ENCODE measurements at regions not wholly inside any gene's neighbourhood (a gene's known extent, or its start where the extent isn't known, plus 50 kb on each side); places are given as distances from the start of the nearest gene placed in this dataset.

- Histone ChIP-seq H3K4me3 (ENCODE audit: low read length) (no peak overlapping the region), H3K36me3 (ENCODE audit: control insufficient read depth in 2 of 3, insufficient read depth in 3 of 3, low read length in 3 of 3) (no peaks in the 10 kb centered on the region), H3K27ac (ENCODE audit: low read depth, low read length) (no peak overlapping the region), H3K27me3 (ENCODE audit: control insufficient read depth in 2 of 2, insufficient read depth in 2 of 2, low read length in 2 of 2) (no peaks in the 10 kb centered on the region), H3K9me3 (ENCODE audit: control insufficient read depth in 2 of 3, low read length in 3 of 3) (no peaks in the 10 kb centered on the region), H3K4me1 (ENCODE audit: control insufficient read depth in 2 of 2, insufficient read depth in 2 of 2, low read length in 2 of 2) (no peaks in the 10 kb centered on the region)
- Mint-ChIP-seq H3K4me3 (no peak overlapping the region), H3K27ac (no peak overlapping the region), H3K9me3 (peaks cover 0 to 3% (median 0%) of the 10 kb centered on the region in 11 donors), H3K27me3 (no peaks in the 10 kb centered on the region), H3K36me3 (no peaks in the 10 kb centered on the region), H3K4me1 (no peaks in the 10 kb centered on the region)
- no peak for ATAC-seq
- no peak for DNase-seq
- intact Hi-C loops (cut with micrococcal nuclease), result no loop called here
- POLR2A ChIA-PET, result no interaction called here
- CTCF ChIA-PET, result no interaction called here
Measured at GRCh38 chr13:86003029-86003428, 203.8 kb upstream of the SLITRK6 start.

DNA sequence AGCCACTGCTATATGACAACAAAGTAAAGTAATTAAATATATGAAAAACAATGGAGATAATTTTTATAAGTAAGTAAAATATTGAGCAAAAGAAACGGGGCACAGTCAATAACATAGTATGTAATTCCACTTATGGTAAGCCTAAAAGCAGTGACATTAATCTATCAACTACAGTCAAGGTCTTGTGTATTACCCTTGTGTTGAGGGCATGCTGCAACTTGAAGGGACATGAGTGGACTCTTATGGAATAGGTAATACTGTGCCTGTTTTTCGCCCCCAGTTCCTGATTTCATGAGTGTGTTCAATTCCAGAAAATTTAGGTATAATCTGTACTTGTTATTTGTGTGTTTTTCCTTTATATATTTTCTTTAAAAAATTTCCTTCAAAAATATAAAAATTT is 201.3 kb upstream of the SLITRK6 start:
- Histone ChIP-seq H3K9me3 (ENCODE audit: control insufficient read depth in 2 of 3, low read length in 3 of 3) (no peaks in the 10 kb centered on the region), H3K36me3 (ENCODE audit: control insufficient read depth in 2 of 3, insufficient read depth in 3 of 3, low read length in 3 of 3) (no peaks in the 10 kb centered on the region), H3K27me3 (ENCODE audit: control insufficient read depth in 2 of 2, insufficient read depth in 2 of 2, low read length in 2 of 2) (no peaks in the 10 kb centered on the region), H3K4me1 (ENCODE audit: control insufficient read depth in 2 of 2, insufficient read depth in 2 of 2, low read length in 2 of 2) (no peaks in the 10 kb centered on the region), H3K4me3 (ENCODE audit: low read length) (no peak overlapping the region), H3K27ac (ENCODE audit: low read depth, low read length) (no peak overlapping the region)
- ChIA-PET CTCF (no interaction called here), POLR2A (no interaction called here)
- ATAC-seq (no peak), DNase-seq (no peak)
- no peaks in the 10 kb centered on the region for H3K36me3 Mint-ChIP-seq
- no peak overlapping the region for H3K4me3 Mint-ChIP-seq
- H3K9me3 Mint-ChIP-seq, result peaks cover 0 to 1% (median 0%) of the 10 kb centered on the region in 11 donors
- H3K27ac Mint-ChIP-seq, result no peak overlapping the region
- no peaks in the 10 kb centered on the region for H3K4me1 Mint-ChIP-seq
- intact Hi-C loops (cut with micrococcal nuclease), result no loop called here
- no peaks in the 10 kb centered on the region for H3K27me3 Mint-ChIP-seq

DNA sequence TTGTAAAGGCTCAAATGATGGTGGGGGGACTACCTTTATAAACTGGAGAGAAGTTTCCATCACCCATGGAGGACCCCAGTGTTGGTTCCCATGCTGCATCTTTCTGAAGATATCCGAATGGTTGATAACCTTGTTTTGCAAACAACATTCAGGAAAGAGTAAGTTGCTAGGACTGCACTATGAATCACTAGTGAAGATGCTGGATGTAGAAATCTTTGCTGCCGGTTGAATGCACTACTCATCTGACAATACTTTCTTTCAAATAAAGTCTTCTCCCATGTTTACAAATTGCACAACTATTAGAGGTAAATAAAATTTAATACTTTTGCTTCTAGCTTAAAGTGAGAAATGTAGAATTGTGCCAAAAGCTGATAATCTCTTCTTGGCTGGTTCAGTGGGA is 198.4 kb upstream of the SLITRK6 start:
- Mint-ChIP-seq H3K4me1 (no peaks in the 10 kb centered on the region), H3K27me3 (no peaks in the 10 kb centered on the region), H3K36me3 (no peaks in the 10 kb centered on the region), H3K9me3 (peaks cover 0 to 6% (median 0%) of the 10 kb centered on the region in 11 donors), H3K27ac (no peak overlapping the region), H3K4me3 (no peak overlapping the region)
- intact Hi-C loops (cut with micrococcal nuclease), result no loop called here
- POLR2A ChIA-PET, result no interaction called here
- CTCF ChIA-PET, result no interaction called here
- Histone ChIP-seq H3K4me3 (ENCODE audit: low read length) (no peak overlapping the region), H3K9me3 (ENCODE audit: control insufficient read depth in 2 of 3, low read length in 3 of 3) (no peaks in the 10 kb centered on the region), H3K27ac (ENCODE audit: low read depth, low read length) (no peak overlapping the region), H3K36me3 (ENCODE audit: control insufficient read depth in 2 of 3, insufficient read depth in 3 of 3, low read length in 3 of 3) (no peaks in the 10 kb centered on the region), H3K4me1 (ENCODE audit: control insufficient read depth in 2 of 2, insufficient read depth in 2 of 2, low read length in 2 of 2) (no peaks in the 10 kb centered on the region), H3K27me3 (ENCODE audit: control insufficient read depth in 2 of 2, insufficient read depth in 2 of 2, low read length in 2 of 2) (no peaks in the 10 kb centered on the region)
- no peak for ATAC-seq
- DNase-seq, result no peak

- peaks cover 0 to 6% (median 0%) of the 10 kb centered on the region in 11 donors for H3K9me3 Mint-ChIP-seq
- no peaks in the 10 kb centered on the region for H3K36me3 ChIP-seq (ENCODE audit: control insufficient read depth in 2 of 3, insufficient read depth in 3 of 3, low read length in 3 of 3)
- H3K27ac ChIP-seq (ENCODE audit: low read depth, low read length), result no peak overlapping the region
- H3K4me3 Mint-ChIP-seq, result no peak overlapping the region
- no peaks in the 10 kb centered on the region for H3K4me1 Mint-ChIP-seq
- H3K27me3 ChIP-seq (ENCODE audit: control insufficient read depth in 2 of 2, insufficient read depth in 2 of 2, low read length in 2 of 2), result no peaks in the 10 kb centered on the region
- H3K36me3 Mint-ChIP-seq, result no peaks in the 10 kb centered on the region
- intact Hi-C loops (cut with micrococcal nuclease), result no loop called here
- DNase-seq (no peak), ATAC-seq (no peak)
- no peaks in the 10 kb centered on the region for H3K9me3 ChIP-seq (ENCODE audit: control insufficient read depth in 2 of 3, low read length in 3 of 3)
- H3K27me3 Mint-ChIP-seq, result no peaks in the 10 kb centered on the region
- no peak overlapping the region for H3K4me3 ChIP-seq (ENCODE audit: low read length)
- POLR2A ChIA-PET, result no interaction called here
- H3K4me1 ChIP-seq (ENCODE audit: control insufficient read depth in 2 of 2, insufficient read depth in 2 of 2, low read length in 2 of 2), result no peaks in the 10 kb centered on the region
- CTCF ChIA-PET, result no interaction called here
- no peak overlapping the region for H3K27ac Mint-ChIP-seq
Measured at GRCh38 chr13:85995788-85996418, 196.7 kb upstream of the SLITRK6 start.

DNA sequence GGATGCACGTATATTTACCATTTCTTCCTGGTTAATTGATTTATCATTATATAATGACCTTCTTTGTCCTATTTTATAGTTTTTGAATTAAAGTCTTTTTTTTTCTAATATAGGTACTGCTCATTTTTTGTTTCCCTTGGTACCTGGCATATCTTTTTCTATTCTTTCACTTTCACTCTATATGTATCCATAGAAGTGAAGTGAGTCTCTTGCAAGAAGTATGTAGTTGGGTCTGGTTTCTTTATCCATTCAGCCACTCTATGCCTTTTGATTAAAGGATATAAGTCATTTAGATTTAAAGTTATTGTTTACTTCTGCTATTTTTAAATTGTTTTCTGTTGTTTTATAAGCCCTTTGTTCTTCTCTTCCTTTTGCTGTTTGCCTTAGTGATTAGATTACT is 194.3 kb upstream of the SLITRK6 start:
- H3K4me1 Mint-ChIP-seq, result no peaks in the 10 kb centered on the region
- DNase-seq, result no peak
- H3K27ac Mint-ChIP-seq, result no peak overlapping the region
- no peaks in the 10 kb centered on the region for H3K36me3 ChIP-seq (ENCODE audit: control insufficient read depth in 2 of 3, insufficient read depth in 3 of 3, low read length in 3 of 3)
- ATAC-seq, result no peak
- no peak overlapping the region for H3K27ac ChIP-seq (ENCODE audit: low read depth, low read length)
- no peaks in the 10 kb centered on the region for H3K27me3 Mint-ChIP-seq
- H3K27me3 ChIP-seq (ENCODE audit: control insufficient read depth in 2 of 2, insufficient read depth in 2 of 2, low read length in 2 of 2), result no peaks in the 10 kb centered on the region
- ChIA-PET CTCF (no interaction called here), POLR2A (no interaction called here)
- no peaks in the 10 kb centered on the region for H3K4me1 ChIP-seq (ENCODE audit: control insufficient read depth in 2 of 2, insufficient read depth in 2 of 2, low read length in 2 of 2)
- intact Hi-C loops (cut with micrococcal nuclease), result no loop called here
- peaks cover 0 to 5% (median 0%) of the 10 kb centered on the region in 3 experiments for H3K9me3 ChIP-seq (ENCODE audit: control insufficient read depth in 2 of 3, low read length in 3 of 3)
- no peak overlapping the region for H3K4me3 Mint-ChIP-seq
- no peak overlapping the region for H3K4me3 ChIP-seq (ENCODE audit: low read length)
- peaks cover 0 to 10% (median 4%) of the 10 kb centered on the region in 11 donors for H3K9me3 Mint-ChIP-seq
- H3K36me3 Mint-ChIP-seq, result no peaks in the 10 kb centered on the region

- no peaks in the 10 kb centered on the region for H3K4me1 ChIP-seq (ENCODE audit: control insufficient read depth in 2 of 2, insufficient read depth in 2 of 2, low read length in 2 of 2)
- Mint-ChIP-seq H3K27me3 (no peaks in the 10 kb centered on the region), H3K4me3 (no peak overlapping the region), H3K4me1 (no peaks in the 10 kb centered on the region), H3K27ac (no peak overlapping the region), H3K36me3 (no peaks in the 10 kb centered on the region), H3K9me3 (peaks cover 0 to 11% (median 4%) of the 10 kb centered on the region in 11 donors)
- ChIA-PET CTCF (no interaction called here), POLR2A (no interaction called here)
- H3K36me3 ChIP-seq (ENCODE audit: control insufficient read depth in 2 of 3, insufficient read depth in 3 of 3, low read length in 3 of 3), result no peaks in the 10 kb centered on the region
- no peak overlapping the region for H3K27ac ChIP-seq (ENCODE audit: low read depth, low read length)
- H3K27me3 ChIP-seq (ENCODE audit: control insufficient read depth in 2 of 2, insufficient read depth in 2 of 2, low read length in 2 of 2), result no peaks in the 10 kb centered on the region
- intact Hi-C loops (cut with micrococcal nuclease), result no loop called here
- H3K9me3 ChIP-seq (ENCODE audit: control insufficient read depth in 2 of 3, low read length in 3 of 3), result peaks cover 0 to 5% (median 0%) of the 10 kb centered on the region in 3 experiments
- H3K4me3 ChIP-seq (ENCODE audit: low read length), result no peak overlapping the region
- no peak for DNase-seq
- ATAC-seq, result no peak
Measured at GRCh38 chr13:85990397-85990796, 191.2 kb upstream of the SLITRK6 start.

DNA sequence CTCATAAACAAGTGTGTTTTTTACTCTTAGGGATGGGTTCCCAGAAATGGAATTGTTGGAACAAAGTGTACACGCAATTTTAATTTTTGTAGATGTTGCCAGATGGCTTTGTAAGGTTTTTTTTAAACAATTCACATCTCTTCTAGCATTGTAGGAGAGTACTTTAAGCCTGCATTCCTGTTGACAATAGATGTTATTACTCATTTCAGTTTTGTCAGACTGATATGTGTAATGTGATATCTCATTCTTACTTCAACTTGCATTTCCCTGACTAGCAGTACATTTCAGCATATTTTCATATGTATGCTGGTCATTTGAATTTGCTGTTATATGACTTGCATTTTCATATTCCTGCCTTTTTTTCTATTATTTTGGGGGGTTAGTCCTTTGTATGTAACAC is 186.6 kb upstream of the SLITRK6 start:
- H3K27me3 ChIP-seq (ENCODE audit: control insufficient read depth in 2 of 2, insufficient read depth in 2 of 2, low read length in 2 of 2), result no peaks in the 10 kb centered on the region
- ATAC-seq (no peak), DNase-seq (no peak)
- no peak overlapping the region for H3K4me3 Mint-ChIP-seq
- H3K27ac Mint-ChIP-seq, result no peak overlapping the region
- no peaks in the 10 kb centered on the region for H3K36me3 Mint-ChIP-seq
- H3K4me1 ChIP-seq (ENCODE audit: control insufficient read depth in 2 of 2, insufficient read depth in 2 of 2, low read length in 2 of 2), result no peaks in the 10 kb centered on the region
- H3K4me1 Mint-ChIP-seq, result no peaks in the 10 kb centered on the region
- H3K27me3 Mint-ChIP-seq, result no peaks in the 10 kb centered on the region
- H3K9me3 ChIP-seq (ENCODE audit: control insufficient read depth in 2 of 3, low read length in 3 of 3), result peaks cover 0 to 5% (median 0%) of the 10 kb centered on the region in 3 experiments
- no peaks in the 10 kb centered on the region for H3K36me3 ChIP-seq (ENCODE audit: control insufficient read depth in 2 of 3, insufficient read depth in 3 of 3, low read length in 3 of 3)
- no peak overlapping the region for H3K4me3 ChIP-seq (ENCODE audit: low read length)
- H3K9me3 Mint-ChIP-seq, result peaks cover 0 to 14% (median 4%) of the 10 kb centered on the region in 11 donors
- intact Hi-C loops (cut with micrococcal nuclease), result no loop called here
- ChIA-PET CTCF (no interaction called here), POLR2A (no interaction called here)
- H3K27ac ChIP-seq (ENCODE audit: low read depth, low read length), result no peak overlapping the region

All from naive thymus-derived CD4-positive, alpha-beta T cell (primary cell).